Breast epithelium (tissue), 3 donors: ENCODE measurements at regions not wholly inside any gene's neighbourhood (a gene's known extent, or its start where the extent isn't known, plus 50 kb on each side); places are given as distances from the start of the nearest gene placed in this dataset.

ENCODE experiments used
- CTCF ChIP-seq, 3 donors: fragments of 450-650 bp; IDR thresholded peaks; one replicate each; pipeline ENCODE4 v1.5.1; 2016 to 2017; ENCODE audit warnings: antibody characterized with exemption in 3 of 3, mild to moderate bottlenecking in 3 of 3, moderate library complexity in 3 of 3
- POLR2A ChIP-seq: fragments of 450-650 bp; IDR thresholded peaks from one replicate; pipeline ENCODE4 v1.6.1; 2016; ENCODE audit warnings: antibody characterized with exemption, mild to moderate bottlenecking, moderate library complexity

- TF ChIP-seq CTCF (IDR thresholded peaks at IDR 0.05), result no peak
- TF ChIP-seq POLR2A, result no peak
Measured at GRCh38 chr4:125169192-125169591, 145.6 kb upstream of the FAT4 start.
